ENCODE measurements at regions not wholly inside any gene's neighbourhood (a gene's known extent, or its start where the extent isn't known, plus 50 kb on each side); places are given as distances from the start of the nearest gene placed in this dataset.

- intact Hi-C loops (cut with micrococcal nuclease): no loop called here
- Mint-ChIP-seq H3K4me1 (ENCODE audit: low read depth) (no peaks in the 10 kb centered on the region), H3K27ac (no peak overlapping the region), H3K27me3 (ENCODE audit: insufficient read depth) (peaks cover 23% of the 10 kb centered on the region), H3K36me3 (ENCODE audit: low read depth) (no peaks in the 10 kb centered on the region), H3K9me3 (no peaks in the 10 kb centered on the region), H3K4me3 (no peak overlapping the region)
- no peak for DNase-seq (ENCODE audit: low spot score)
Observed at GRCh38 chr7:25998499-25998898, 153.5 kb upstream of the NFE2L3 start.

GRCh38 chr7:26000841-26001240 lies 151.2 kb upstream of the NFE2L3 start:
- intact Hi-C loops (cut with micrococcal nuclease): no loop called here
- H3K9me3 Mint-ChIP-seq: no peaks in the 10 kb centered on the region
- H3K4me1 Mint-ChIP-seq (ENCODE audit: low read depth): no peaks in the 10 kb centered on the region
- peaks cover 17% of the 10 kb centered on the region for H3K27me3 Mint-ChIP-seq (ENCODE audit: insufficient read depth)
- H3K36me3 Mint-ChIP-seq (ENCODE audit: low read depth): no peaks in the 10 kb centered on the region
- H3K27ac Mint-ChIP-seq: no peak overlapping the region
- DNase-seq (ENCODE audit: low spot score): no peak
- no peak overlapping the region for H3K4me3 Mint-ChIP-seq

- Mint-ChIP-seq H3K27me3 (ENCODE audit: insufficient read depth) (peaks cover 16% of the 10 kb centered on the region), H3K4me3 (no peak overlapping the region), H3K9me3 (no peaks in the 10 kb centered on the region), H3K27ac (no peak overlapping the region), H3K4me1 (ENCODE audit: low read depth) (no peaks in the 10 kb centered on the region), H3K36me3 (ENCODE audit: low read depth) (no peaks in the 10 kb centered on the region)
- intact Hi-C loops (cut with micrococcal nuclease): no loop called here
- no peak for DNase-seq (ENCODE audit: low spot score)
Observed at GRCh38 chr7:26001662-26002244, 150.2 kb upstream of the NFE2L3 start.

- H3K27me3 Mint-ChIP-seq (ENCODE audit: insufficient read depth): peaks cover 10% of the 10 kb centered on the region
- no peak overlapping the region for H3K4me3 Mint-ChIP-seq
- H3K36me3 Mint-ChIP-seq (ENCODE audit: low read depth): no peaks in the 10 kb centered on the region
- H3K4me1 Mint-ChIP-seq (ENCODE audit: low read depth): no peaks in the 10 kb centered on the region
- intact Hi-C loops (cut with micrococcal nuclease): no loop called here
- DNase-seq (ENCODE audit: low spot score): no peak
- no peaks in the 10 kb centered on the region for H3K9me3 Mint-ChIP-seq
- H3K27ac Mint-ChIP-seq: no peak overlapping the region
Observed at GRCh38 chr7:26005683-26006410, 146.2 kb upstream of the NFE2L3 start.

- Mint-ChIP-seq H3K4me1 (ENCODE audit: low read depth) (no peaks in the 10 kb centered on the region), H3K36me3 (ENCODE audit: low read depth) (no peaks in the 10 kb centered on the region)
Observed at GRCh38 chr7:26006426-26006825, 145.6 kb upstream of the NFE2L3 start.

GRCh38 chr7:26007510-26007909 lies 144.5 kb upstream of the NFE2L3 start:
- DNase-seq (ENCODE audit: low spot score): no peak
- no peaks in the 10 kb centered on the region for H3K4me1 Mint-ChIP-seq (ENCODE audit: low read depth)
- intact Hi-C loops (cut with micrococcal nuclease): no loop called here
- no peaks in the 10 kb centered on the region for H3K9me3 Mint-ChIP-seq
- H3K36me3 Mint-ChIP-seq (ENCODE audit: low read depth): no peaks in the 10 kb centered on the region
- H3K4me3 Mint-ChIP-seq: no peak overlapping the region
- H3K27me3 Mint-ChIP-seq (ENCODE audit: insufficient read depth): peaks cover 7% of the 10 kb centered on the region
- H3K27ac Mint-ChIP-seq: no peak overlapping the region

More at GRCh38 chr7:26006426-26006825, 145.6 kb upstream of the NFE2L3 start:
- H3K4me3 Mint-ChIP-seq: no peak overlapping the region
- peaks cover 10% of the 10 kb centered on the region for H3K27me3 Mint-ChIP-seq (ENCODE audit: insufficient read depth)
- intact Hi-C loops (cut with micrococcal nuclease): no loop called here
- H3K9me3 Mint-ChIP-seq: no peaks in the 10 kb centered on the region
- no peak for DNase-seq (ENCODE audit: low spot score)
- no peak overlapping the region for H3K27ac Mint-ChIP-seq

DNA sequence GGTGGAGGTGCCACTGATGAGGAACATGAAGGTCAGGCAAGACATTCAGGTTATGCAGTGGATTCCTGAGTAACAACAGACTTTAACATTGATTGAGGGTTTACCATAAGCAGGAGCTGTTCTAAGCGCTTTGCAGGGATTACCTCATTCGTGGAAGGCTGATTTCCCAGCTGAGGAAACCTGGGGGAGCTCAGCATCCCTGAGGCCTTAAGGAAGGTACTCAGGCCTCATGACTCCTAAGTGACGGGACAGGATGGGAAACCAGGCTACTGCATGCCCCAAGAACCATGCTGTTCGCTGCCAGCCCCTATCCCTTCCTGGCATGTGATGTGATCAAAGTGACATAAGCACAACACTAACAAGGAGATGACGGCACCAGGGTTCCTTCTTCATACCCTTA lies 143.6 kb upstream of the NFE2L3 start:
- DNase-seq (ENCODE audit: low spot score): no peak
- no peak overlapping the region for H3K27ac Mint-ChIP-seq
- H3K9me3 Mint-ChIP-seq: no peaks in the 10 kb centered on the region
- no peak overlapping the region for H3K4me3 Mint-ChIP-seq
- no peaks in the 10 kb centered on the region for H3K4me1 Mint-ChIP-seq (ENCODE audit: low read depth)
- intact Hi-C loops (cut with micrococcal nuclease): no loop called here
- no peaks in the 10 kb centered on the region for H3K36me3 Mint-ChIP-seq (ENCODE audit: low read depth)
- peaks cover 7% of the 10 kb centered on the region for H3K27me3 Mint-ChIP-seq (ENCODE audit: insufficient read depth)

DNA sequence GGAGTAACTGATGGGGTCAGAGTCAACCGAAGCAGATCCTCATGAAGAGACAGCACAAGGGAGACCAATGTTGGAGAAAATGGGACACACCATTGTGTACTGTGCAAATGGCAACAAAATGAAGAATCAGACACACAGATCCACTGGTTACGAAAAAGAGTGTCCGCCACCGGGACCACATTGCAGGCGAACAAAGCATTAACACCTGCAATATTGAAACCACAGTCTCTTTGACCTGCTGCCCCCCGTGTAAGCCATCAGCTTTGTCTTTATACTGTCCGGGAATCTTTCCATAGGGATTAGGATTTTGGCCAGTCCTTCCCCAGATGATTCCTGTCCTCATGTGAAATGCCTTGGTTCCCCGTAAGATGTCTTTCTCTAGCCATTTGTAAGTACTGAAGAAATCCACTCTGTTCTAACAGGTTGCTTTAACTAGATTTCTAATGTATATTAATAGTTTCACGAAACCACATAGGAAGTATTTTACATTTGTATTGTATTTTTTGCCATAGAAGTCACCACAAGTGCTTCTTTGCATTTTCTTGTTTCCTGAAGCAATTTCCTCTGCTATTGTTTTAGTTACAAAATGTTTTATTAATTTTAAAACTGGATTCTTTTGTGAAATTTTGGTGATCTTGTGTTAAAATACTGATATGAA lies 140.8 kb upstream of the NFE2L3 start:
- Mint-ChIP-seq H3K27me3 (ENCODE audit: insufficient read depth) (peaks cover 16% of the 10 kb centered on the region), H3K4me3 (no peak overlapping the region), H3K4me1 (ENCODE audit: low read depth) (no peaks in the 10 kb centered on the region), H3K36me3 (ENCODE audit: low read depth) (no peaks in the 10 kb centered on the region), H3K27ac (no peak overlapping the region), H3K9me3 (peaks cover 4% of the 10 kb centered on the region)
- no peak for DNase-seq (ENCODE audit: low spot score)
- intact Hi-C loops (cut with micrococcal nuclease): no loop called here

DNA sequence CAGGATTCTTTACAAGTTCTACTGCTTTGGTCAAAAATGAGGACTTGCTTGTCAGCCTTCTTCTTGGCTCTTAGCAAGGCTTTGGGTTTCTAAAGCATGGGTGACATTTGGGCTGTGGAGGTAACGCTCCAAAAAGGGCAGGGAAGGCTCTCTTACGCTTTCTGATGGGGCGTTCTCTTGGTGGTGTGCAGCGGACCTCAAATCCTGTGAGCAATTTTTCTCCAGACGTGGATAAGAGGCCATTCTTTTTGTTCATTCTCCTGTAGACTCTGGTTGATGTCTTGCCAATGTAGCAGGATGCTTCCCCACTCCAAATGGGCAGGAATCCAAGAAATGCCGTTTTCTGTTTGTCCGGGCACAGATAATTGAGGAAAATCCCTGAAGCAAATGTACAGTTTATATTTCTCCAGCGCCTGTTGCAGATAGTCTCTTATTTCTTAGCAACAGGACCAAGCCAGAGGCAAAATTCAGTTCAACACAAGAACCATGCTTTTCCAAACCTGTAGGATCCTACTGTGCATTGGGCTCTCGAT lies 138.4 kb upstream of the NFE2L3 start:
- DNase-seq (ENCODE audit: low spot score): no peak
- Mint-ChIP-seq H3K4me3 (no peak overlapping the region), H3K9me3 (peaks cover 14% of the 10 kb centered on the region), H3K36me3 (ENCODE audit: low read depth) (no peaks in the 10 kb centered on the region), H3K27ac (no peak overlapping the region), H3K4me1 (ENCODE audit: low read depth) (no peaks in the 10 kb centered on the region), H3K27me3 (ENCODE audit: insufficient read depth) (peaks cover 24% of the 10 kb centered on the region)
- intact Hi-C loops (cut with micrococcal nuclease): no loop called here

DNA sequence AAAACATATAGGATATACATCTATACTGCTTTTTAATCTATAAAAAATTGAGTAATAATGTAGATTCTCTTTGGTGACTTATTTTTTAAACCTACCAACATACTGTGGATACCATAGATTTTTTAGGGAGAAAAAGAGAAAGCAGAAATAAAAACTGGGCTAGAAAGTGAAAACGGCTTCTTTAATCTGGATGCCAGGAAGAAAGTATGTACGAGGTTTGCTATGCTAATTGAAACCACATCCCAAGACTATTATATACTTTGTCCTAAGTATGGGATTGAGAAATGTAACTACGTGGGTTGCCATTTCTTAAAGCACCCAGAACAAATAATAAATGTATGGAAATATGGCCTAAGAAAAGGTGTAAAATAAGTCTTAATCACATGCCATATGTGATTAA lies 129.0 kb upstream of the NFE2L3 start:
- H3K9me3 Mint-ChIP-seq: peaks cover under 1% of the 10 kb centered on the region
- no peak overlapping the region for H3K4me3 Mint-ChIP-seq
- DNase-seq (ENCODE audit: low spot score): no peak
- intact Hi-C loops (cut with micrococcal nuclease): no loop called here
- peaks cover 2% of the 10 kb centered on the region for H3K27me3 Mint-ChIP-seq (ENCODE audit: insufficient read depth)
- no peaks in the 10 kb centered on the region for H3K36me3 Mint-ChIP-seq (ENCODE audit: low read depth)
- H3K4me1 Mint-ChIP-seq (ENCODE audit: low read depth): no peaks in the 10 kb centered on the region
- H3K27ac Mint-ChIP-seq: no peak overlapping the region

- H3K27ac Mint-ChIP-seq: no peak overlapping the region
- H3K4me3 Mint-ChIP-seq: no peak overlapping the region
- DNase-seq (ENCODE audit: low spot score): no peak
- H3K36me3 Mint-ChIP-seq (ENCODE audit: low read depth): no peaks in the 10 kb centered on the region
- H3K27me3 Mint-ChIP-seq (ENCODE audit: insufficient read depth): peaks cover 9% of the 10 kb centered on the region
- intact Hi-C loops (cut with micrococcal nuclease): no loop called here
- no peaks in the 10 kb centered on the region for H3K9me3 Mint-ChIP-seq
- H3K4me1 Mint-ChIP-seq (ENCODE audit: low read depth): no peaks in the 10 kb centered on the region
Observed at GRCh38 chr7:26029911-26030310, 122.1 kb upstream of the NFE2L3 start.

DNA sequence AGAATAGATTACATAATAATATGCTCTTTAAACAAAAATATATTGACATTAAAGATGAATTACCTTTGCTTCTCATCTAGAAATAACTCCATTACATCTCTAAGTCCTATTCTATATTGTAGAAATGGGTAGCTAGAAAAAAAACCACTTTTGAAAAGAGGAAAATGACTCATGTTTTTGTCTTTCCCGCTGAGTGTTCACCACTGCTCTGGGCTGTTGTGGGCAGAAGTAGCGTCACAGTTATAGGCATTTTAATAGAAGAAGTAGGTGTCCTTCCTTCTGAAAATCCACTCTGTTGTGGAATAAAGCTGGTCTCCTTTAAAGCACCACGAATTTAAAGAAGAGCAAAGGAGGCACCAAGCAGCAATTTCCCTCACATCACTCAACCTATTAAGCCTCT lies 117.6 kb upstream of the NFE2L3 start:
- Mint-ChIP-seq H3K27ac (no peak overlapping the region), H3K4me1 (ENCODE audit: low read depth) (peaks cover 8% of the 10 kb centered on the region), H3K36me3 (ENCODE audit: low read depth) (no peaks in the 10 kb centered on the region), H3K9me3 (no peaks in the 10 kb centered on the region), H3K4me3 (no peak overlapping the region), H3K27me3 (ENCODE audit: insufficient read depth) (peaks cover 23% of the 10 kb centered on the region)
- intact Hi-C loops (cut with micrococcal nuclease): no loop called here
- DNase-seq (ENCODE audit: low spot score): no peak

- no peak for DNase-seq (ENCODE audit: low spot score)
- Mint-ChIP-seq H3K4me3 (no peak overlapping the region), H3K27ac (no peak overlapping the region), H3K9me3 (no peaks in the 10 kb centered on the region), H3K36me3 (ENCODE audit: low read depth) (no peaks in the 10 kb centered on the region), H3K4me1 (ENCODE audit: low read depth) (peaks cover 8% of the 10 kb centered on the region), H3K27me3 (ENCODE audit: insufficient read depth) (peaks cover 28% of the 10 kb centered on the region)
- intact Hi-C loops (cut with micrococcal nuclease): no loop called here
Observed at GRCh38 chr7:26035552-26035951, 116.4 kb upstream of the NFE2L3 start.
